H1 (cell line): ENCODE measurements at regions not wholly inside any gene's neighbourhood (a gene's known extent, or its start where the extent isn't known, plus 50 kb on each side); places are given as distances from the start of the nearest gene placed in this dataset.

Experiments
- ASH2L ChIP-seq: fragments of 200-600, 300-600 bp; sonication (generic); IDR thresholded peaks from one replicate; pipeline ENCODE4 v1.7.1; 2017; ENCODE audit warnings: low read length
- CHD2 ChIP-seq: IDR thresholded peaks from 2 replicates; pipeline ENCODE4 v1.6.1; 2012; ENCODE audit warnings: low read length, improper control_type of control experiment
- EP300 ChIP-seq, 2 experiments: IDR thresholded peaks; 1 replicate in 1 of 2; 2 replicates in 1 of 2; pipeline ENCODE4 v1.6.1; 2011 to 2012; ENCODE audit warnings: low read depth in 2 of 2, low read length in 2 of 2, mild to moderate bottlenecking in 2 of 2, borderline replicate concordance in 1 of 2, inconsistent platforms in 1 of 2, moderate library complexity in 1 of 2
- GABPA ChIP-seq: IDR thresholded peaks from 2 replicates; pipeline ENCODE4 v1.6.1; 2011; ENCODE audit warnings: mild to moderate bottlenecking, low read length, moderate library complexity, borderline replicate concordance; ENCODE audit not compliant: insufficient read depth
- HDAC6 ChIP-seq: IDR thresholded peaks from one replicate; pipeline ENCODE4 v1.7.1; 2012; ENCODE audit warnings: low read depth, mild to moderate bottlenecking, inconsistent platforms, low read length, moderate library complexity
- KDM1A ChIP-seq: fragments of 200-600, 300-600 bp; sonication (generic); IDR thresholded peaks from 2 replicates; pipeline ENCODE4 v1.7.1; 2016; ENCODE audit warnings: mild to moderate bottlenecking, low read length, borderline replicate concordance
- MAFK ChIP-seq: IDR thresholded peaks from 2 replicates; pipeline ENCODE4 v1.6.1; 2012; ENCODE audit warnings: low read depth, mild to moderate bottlenecking, improper control_type of control experiment, low read length
- RNF2 ChIP-seq: fragments of 200-900, 300-1000 bp; sonication (generic); IDR thresholded peaks from 2 replicates; pipeline ENCODE4 v1.7.1; 2016; ENCODE audit warnings: borderline replicate concordance, low read depth, mild to moderate bottlenecking, antibody characterized with exemption, low read length; ENCODE audit not compliant: poor library complexity, severe bottlenecking; ENCODE audit errors: missing control alignments
- SIN3A ChIP-seq, 2 experiments: IDR thresholded peaks in 1 of 2; conservative IDR thresholded peaks in 1 of 2; 2 replicates each; pipeline ENCODE4 v1.6.1; 2011 to 2012; ENCODE audit warnings: low read length in 2 of 2, improper control_type of control experiment in 1 of 2, low read depth in 1 of 2, mild to moderate bottlenecking in 1 of 2
- SP4 ChIP-seq: IDR thresholded peaks from 2 replicates; pipeline ENCODE4 v1.6.1; 2012; ENCODE audit warnings: low read length, inconsistent platforms
- TCF12 ChIP-seq: IDR thresholded peaks from 2 replicates; pipeline ENCODE4 v1.6.1; 2011; ENCODE audit warnings: low read depth, mild to moderate bottlenecking, low read length
- TF ChIP-seq, protein P1 (sequence below): IDR thresholded peaks from 2 replicates; pipeline ENCODE4 v1.6.1; 2011; ENCODE audit warnings: low read depth, mild to moderate bottlenecking, low read length; ENCODE audit not compliant: insufficient read depth

GRCh38 chr14:87784386-87784785 is 208.6 kb downstream of the GALC start (continued):
- TF ChIP-seq RNF2 (no peak), TCF12 (no peak), EP300 (IDR thresholded peaks at IDR 0.05; ENCODE audit: borderline replicate concordance in 1 of 2, low read depth in 2 of 2, low read length in 2 of 2) (no peak), CHD2 (no peak), KDM1A (no peak), HDAC6 (no peak), ASH2L (no peak), GABPA (no peak), SIN3A (conservative IDR thresholded peaks at IDR 0.05 in 1 of 2, IDR thresholded peaks at IDR 0.05 in 1 of 2; ENCODE audit: low read depth in 1 of 2, low read length in 2 of 2) (no peak), SP4 (no peak), MAFK (no peak)
- TF ChIP-seq, protein P1, sequence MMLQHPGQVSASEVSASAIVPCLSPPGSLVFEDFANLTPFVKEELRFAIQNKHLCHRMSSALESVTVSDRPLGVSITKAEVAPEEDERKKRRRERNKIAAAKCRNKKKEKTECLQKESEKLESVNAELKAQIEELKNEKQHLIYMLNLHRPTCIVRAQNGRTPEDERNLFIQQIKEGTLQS, result no peak
